CD4-positive, alpha-beta T cell treated with Interleukin-6 for 4 hours (primary cell): ENCODE measurements at regions not wholly inside any gene's neighbourhood (a gene's known extent, or its start where the extent isn't known, plus 50 kb on each side); places are given as distances from the start of the nearest gene placed in this dataset.

Source experiments
- DNase-seq: peaks from one replicate; pipeline ENCODE4 v3.0.0-alpha.2; 2020; ENCODE audit warnings: mixed read lengths

DNA sequence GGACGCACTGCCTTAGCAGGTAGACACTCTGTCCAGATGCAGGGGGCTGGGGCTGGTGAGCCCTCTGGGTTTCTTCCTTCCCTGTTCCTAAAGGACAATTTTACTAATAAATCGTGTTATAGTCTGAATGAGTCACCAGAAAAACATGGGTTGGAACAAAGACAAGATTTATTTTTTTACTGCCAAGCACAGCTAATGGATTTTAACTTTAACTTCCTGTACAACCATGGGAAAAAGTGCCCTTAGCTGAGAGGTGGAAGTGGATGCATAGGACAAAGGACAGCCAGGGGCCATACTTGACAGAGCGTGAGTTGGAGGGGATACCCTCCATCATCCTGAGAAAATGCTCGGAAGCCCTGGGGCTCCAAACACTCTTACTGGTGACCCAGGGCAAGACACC lies 300.7 kb downstream of the MSX2 start:
- DNase-seq = no peak

DNA sequence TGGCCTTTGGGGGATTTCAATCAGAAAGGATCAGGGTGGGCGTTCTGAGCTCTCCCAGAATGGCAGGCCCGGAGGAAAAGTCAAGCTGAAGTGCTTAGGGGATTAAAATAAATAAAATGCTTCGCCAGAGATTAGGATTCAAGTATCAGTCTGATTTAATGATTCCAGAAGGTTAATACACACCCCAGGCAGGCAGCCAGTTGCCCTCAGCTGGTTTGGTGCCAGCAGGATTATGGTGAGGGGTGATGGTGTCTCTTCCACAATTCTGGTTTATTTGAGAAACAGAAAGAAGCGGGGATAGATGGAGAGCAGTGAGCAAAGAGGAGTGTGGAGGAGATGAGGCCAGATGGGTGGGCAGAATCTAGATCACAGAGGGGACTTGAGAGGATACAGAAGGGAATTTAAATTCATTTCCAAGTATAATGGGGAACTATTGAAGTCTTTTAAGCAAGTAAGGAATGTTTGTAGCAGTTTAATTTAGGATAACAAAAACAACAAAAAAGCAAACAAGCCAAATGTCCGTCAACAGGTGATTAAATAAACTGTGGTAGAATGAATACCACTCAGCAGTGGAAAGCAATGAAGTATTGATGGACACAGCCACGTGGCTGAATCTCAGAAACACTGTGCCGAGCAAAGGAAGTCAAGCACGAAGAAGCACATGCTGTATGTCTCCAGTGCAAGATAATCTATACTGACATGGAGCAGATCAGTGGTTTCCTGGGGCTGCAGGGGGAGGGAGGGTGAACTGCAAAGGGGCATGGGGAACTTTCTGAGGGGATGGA lies 297.7 kb downstream of the MSX2 start:
- DNase-seq = no peak

DNA sequence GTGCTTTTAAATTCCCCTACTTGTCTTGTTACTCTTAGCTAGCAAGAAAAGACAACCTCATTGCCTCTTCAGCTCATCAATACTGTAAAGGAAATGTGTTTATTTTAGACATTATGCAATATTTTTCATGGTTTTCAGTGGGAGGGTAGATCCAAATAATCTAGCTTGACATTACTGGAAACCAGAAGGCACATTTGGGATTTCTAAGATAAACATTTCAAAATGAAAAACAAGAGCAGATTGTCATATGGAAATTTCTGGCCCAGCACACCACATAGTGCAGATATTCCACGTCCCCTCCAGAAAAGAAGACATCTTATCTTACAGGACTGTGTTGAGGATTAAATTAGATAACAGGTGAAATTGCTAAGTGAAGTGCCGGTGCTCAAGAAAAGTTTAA lies 296.9 kb downstream of the MSX2 start:
- no peak for DNase-seq

DNA sequence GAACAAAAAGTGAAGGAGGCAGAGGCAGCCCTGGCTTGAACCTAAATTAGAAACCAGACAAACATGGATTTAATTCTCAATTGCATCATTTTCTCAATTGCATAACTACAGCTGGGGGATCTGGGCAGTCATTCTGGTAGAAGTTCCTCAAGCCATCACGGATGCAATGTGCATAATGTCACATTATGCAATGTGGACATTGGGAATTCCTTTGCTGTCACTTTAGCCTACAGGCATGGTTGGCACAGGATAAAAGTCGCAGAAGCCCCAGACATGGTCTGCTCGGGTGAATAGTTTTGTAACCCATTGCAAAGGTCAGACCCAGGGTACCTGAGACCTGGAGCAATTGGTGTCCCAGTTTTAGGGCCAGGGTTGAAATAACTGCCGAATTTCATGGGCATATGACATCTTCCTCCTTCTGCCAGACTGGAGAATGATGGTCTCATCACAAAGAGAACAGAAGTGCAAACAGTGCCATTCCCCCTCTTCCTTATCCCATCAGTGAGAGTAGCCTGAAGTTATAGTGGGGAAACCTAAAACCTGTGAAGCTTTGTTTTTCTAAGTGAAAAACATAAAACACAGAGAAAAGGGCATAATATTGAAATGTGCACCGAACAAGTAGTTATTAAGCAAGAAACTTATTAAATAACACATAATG lies 290.8 kb downstream of the MSX2 start:
- DNase-seq = no peak

DNA sequence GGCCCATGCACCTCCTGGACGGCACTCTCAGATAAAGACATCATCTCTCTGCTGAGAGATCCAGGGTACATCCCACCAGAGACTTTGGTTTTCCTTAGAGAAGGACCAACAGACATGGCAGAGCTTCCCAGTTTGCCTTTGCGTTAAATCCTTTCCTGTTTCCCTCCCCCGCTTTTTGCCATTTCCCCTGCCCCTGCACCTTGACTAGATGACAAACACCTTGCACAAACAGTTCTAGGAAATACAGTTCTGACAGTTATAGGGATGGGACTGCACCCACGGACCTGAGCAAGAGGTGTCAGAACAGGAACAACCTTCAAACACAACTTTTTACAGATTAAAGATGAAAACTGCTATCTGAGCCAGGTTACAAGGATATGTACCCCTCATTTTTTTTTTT lies 288.9 kb downstream of the MSX2 start:
- DNase-seq = no peak

DNA sequence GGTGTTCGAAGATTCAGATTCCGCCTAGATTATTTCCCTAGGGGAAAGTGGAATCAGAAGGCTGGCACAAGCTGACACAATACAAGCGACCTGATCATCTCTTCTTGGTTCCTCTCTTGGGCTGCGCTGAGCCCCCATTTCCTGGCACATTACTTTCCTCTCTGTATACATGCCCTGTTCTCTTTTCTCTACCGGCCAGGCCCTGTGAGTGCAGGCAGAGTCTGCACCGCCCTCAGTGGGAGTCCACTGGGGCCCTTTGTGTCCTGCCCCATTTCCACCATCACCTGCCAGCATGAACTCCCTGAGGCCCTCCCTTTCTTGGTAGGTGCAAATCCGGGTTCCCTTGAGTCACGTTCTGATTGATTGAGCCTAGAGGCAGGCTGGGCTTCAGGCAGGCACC lies 287.9 kb downstream of the MSX2 start:
- DNase-seq = no peak

DNA sequence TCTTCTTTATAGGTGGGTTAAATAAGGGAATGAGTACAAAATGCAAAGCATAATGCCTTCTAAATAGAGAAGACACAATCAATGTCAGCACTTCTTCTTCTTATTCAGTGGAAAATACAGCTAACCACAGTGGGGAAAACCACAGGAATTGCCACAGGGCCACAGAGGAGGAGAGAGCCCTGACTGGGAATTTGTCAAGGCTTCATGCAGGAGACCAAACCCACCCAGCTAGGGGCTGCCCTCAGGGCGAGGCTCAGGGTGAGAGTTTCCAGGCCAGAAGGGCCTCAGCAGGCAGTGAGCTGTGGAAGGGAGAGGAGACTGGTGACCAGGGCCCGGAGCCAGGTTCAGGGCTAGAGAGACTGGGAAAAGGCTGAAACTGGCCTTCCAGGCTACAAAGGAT lies 279.1 kb downstream of the MSX2 start:
- DNase-seq = no peak

DNA sequence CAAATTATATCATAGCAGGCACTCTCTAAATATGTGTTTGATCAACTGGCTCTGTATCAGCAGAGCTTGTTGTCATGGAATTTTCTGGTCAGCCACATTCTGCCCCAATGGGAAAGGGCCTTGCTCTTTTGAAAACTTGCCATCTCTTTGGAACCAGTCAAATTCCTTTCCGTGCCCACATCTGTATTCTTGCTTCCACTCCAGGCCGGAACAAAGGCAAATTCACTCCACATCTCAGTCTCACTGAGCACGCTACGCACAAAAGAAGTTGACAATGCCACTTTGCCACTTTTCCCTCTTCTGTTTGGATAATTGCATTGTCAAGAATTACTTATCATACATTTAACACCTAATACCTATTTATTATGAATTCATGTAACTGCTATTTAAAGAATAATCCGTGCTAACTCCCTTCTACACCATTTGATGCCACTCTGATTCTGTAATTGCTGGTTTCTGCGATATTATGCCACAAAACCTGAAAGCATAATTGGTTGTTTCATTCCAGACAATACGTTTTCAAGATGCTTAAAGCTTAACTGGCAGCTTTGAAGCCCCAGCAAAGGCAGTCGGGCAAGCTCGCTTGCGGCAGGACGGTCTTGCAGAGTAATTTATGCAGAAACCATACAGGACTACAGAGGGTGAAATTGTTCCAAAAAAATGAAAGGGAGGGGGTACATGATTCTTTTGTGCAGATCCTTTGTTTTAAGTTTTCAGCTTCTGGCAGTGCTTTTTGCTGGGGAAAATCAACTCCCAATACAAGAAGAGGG lies 277.7 kb downstream of the MSX2 start:
- DNase-seq = no peak

- DNase-seq = no peak
These were observed 276.9 kb downstream of the MSX2 start for GRCh38 chr5:175001311-175001710.

GRCh38 chr5:174999581-174999980 lies 275.2 kb downstream of the MSX2 start:
- DNase-seq = no peak

DNA sequence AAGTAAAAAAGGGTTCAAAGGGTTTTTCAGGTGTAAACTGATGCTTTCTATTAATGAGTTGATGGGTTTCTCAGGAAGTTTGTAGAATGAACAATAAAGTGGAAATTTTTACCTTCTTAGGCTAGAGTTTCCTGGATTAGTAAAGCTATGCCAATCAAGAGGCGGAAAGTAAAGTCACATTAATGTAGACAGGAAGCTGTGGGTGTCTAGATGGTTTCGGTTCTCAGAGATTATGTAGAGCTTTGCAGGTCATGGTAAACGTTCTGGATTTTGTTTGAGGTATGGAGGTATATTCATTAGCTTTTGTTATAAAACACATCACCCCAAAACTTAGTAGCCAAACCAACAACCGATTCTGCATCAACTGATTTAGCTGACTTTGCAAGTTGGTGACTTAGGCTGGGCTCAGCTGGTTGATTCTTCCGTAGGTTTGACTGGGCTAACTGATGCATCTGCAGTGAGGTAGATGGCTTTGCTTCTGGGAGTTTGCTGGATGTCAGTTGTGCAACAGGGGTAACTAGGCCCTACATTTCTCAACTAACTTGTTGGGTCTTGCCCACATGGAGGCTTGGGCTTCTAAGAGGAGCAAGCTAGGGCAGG lies 273.8 kb downstream of the MSX2 start:
- DNase-seq = no peak

- no peak for DNase-seq
These were observed 273.3 kb downstream of the MSX2 start for GRCh38 chr5:174997688-174998087.

- DNase-seq = no peak
These were observed 272.6 kb downstream of the MSX2 start for GRCh38 chr5:174996941-174997340.

DNA sequence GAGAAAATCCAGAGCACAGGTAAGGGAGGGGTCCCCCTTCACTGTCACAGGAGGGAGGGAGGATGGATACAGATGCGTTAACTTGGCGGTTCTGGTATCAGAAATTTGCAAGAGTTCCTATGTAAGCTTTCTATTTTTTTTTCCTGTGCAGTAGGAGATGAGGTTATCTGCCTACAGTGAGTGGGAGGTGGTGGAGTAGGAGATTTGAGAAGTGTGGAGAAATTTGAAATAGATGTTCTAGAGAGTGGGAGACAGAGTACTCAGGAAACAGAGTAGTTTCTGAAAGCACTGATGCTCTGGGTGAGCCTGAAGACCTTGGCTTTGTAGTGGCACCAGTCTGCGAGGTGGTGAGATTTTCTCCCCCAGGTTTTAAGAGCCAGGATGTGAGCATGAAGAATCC lies 271.4 kb downstream of the MSX2 start:
- no peak for DNase-seq

DNA sequence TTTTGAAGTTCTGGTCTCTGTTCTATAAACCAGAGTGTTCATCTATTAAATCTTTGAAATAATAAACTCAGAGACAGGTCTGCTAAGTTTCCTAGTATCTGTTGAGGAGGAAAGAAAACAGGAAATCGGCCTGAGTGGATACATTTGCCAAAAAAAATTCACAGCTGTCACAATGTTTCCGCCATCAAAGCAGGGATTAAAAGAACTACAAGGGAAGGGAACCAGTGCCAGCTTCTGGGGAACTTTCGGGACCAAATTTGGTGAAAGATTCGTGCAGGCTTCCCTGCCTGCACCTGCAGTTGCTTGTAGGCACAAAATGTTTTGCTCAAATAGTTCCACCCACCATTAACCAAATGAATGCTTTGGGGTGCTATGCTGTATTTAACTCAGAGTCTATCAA lies 267.5 kb downstream of the MSX2 start:
- DNase-seq = no peak

GRCh38 chr5:174990909-174991308 lies 266.5 kb downstream of the MSX2 start:
- DNase-seq = no peak

GRCh38 chr5:174987443-174988012 lies 263.1 kb downstream of the MSX2 start:
- no peak for DNase-seq

DNA sequence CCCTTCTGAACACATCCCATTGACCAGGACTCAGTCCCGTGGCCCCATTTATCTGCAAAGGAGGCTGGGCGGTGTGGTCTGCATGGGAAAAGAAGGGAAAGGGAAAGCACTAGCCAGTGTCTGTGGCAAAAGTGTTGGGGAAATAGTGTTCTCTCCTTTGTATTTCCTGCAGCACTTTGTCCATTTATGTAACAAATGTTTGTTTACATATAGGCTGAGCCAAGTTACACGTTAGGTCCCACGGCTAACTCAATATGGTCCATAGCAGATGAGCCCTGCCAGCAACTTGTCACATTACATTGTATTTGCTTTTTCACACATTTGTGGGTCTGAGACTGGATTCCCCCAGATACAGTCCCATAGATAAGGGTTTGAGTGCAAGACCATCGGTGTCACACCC lies 260.5 kb downstream of the MSX2 start:
- DNase-seq = no peak

GRCh38 chr5:174982485-174982884 lies 258.1 kb downstream of the MSX2 start:
- no peak for DNase-seq

- DNase-seq = no peak
These were observed 257.0 kb downstream of the MSX2 start for GRCh38 chr5:174981416-174981815.

GRCh38 chr5:174980952-174981351 lies 256.6 kb downstream of the MSX2 start:
- DNase-seq = no peak

GRCh38 chr5:174972291-174972690 lies 247.9 kb downstream of the MSX2 start:
- no peak for DNase-seq

DNA sequence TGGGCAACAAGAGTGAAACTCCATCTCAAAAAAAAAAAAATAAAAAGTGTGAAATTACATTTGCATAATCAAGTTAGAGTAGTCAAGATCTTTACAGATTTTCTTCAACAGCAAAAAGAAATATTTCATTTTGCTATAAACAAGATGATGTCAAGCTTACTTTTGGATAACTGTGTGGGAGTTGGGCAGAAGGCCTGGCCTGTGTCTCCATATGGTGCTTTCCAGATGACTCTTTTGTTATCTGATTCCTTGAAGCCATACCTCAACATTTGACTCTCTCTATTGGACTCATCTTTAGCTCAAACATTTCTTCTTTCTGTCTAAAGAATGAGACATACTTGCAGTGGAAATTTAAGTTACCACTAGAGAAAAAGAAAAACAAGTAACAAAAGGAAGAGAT lies 246.8 kb downstream of the MSX2 start:
- no peak for DNase-seq
